PC-3 (cell line): ENCODE measurements at regions not wholly inside any gene's neighbourhood (a gene's known extent, or its start where the extent isn't known, plus 50 kb on each side); places are given as distances from the start of the nearest gene placed in this dataset.

ENCODE experiments used
- ATAC-seq: fragments of 200-7000 bp; cut with Tn5 transposase; 2 replicates; pipeline ENCODE4 v1.9.1; 2020; ENCODE audit warnings: mild to moderate bottlenecking, moderate library complexity
- BruUV-seq: library from RNA; stranded (reverse); fragments of 400-500 nt; replicated peaks from 2 replicates; lab custom pipeline; 2021; lab: Mats Ljungman, UMichigan
- CTCF ChIA-PET: fragments of 300-600 bp; sonication (Branson Sonifier 250); formaldehyde crosslinking; loops from one replicate; lab custom pipeline; 2022; ENCODE audit warnings: antibody characterized with exemption; lab: Charles Lee
- POLR2A ChIA-PET: fragments of 300-600 bp; sonication (Branson Sonifier 250); formaldehyde crosslinking; loops from one replicate; lab custom pipeline; 2022; ENCODE audit warnings: antibody characterized with exemption; ENCODE audit not compliant: unreplicated experiment; lab: Charles Lee
- DNase-seq: peaks from one replicate; pipeline ENCODE4 v3.0.0-alpha.2; 2015
- H2AFZ ChIP-seq: fragments of 300-600 bp; sonication (generic); 2 replicates; pipeline ENCODE4 v1.6.0; 2016; ENCODE audit warnings: antibody characterized with exemption, low read length
- H3F3A ChIP-seq: fragments of 300-600 bp; sonication (generic); one replicate; pipeline ENCODE4 v1.6.0; 2017; ENCODE audit warnings: antibody characterized with exemption, low read length, control low read depth, mild to moderate bottlenecking; ENCODE audit not compliant: unreplicated experiment
- H3K27ac ChIP-seq: fragments of 300-600 bp; sonication (generic); 2 replicates; pipeline ENCODE4 v1.5.1; 2016; ENCODE audit warnings: mild to moderate bottlenecking, low read length
- H3K27me3 ChIP-seq: fragments of 300-600 bp; sonication (generic); 2 replicates; pipeline ENCODE4 v1.6.1; 2016; ENCODE audit warnings: low read length, mixed read lengths
- H3K36me3 ChIP-seq: fragments of 300-600 bp; sonication (generic); 2 replicates; pipeline ENCODE4 v1.6.1; 2016; ENCODE audit warnings: low read depth, mixed run types, low read length, mixed read lengths
- H3K4me1 ChIP-seq: fragments of 300-600 bp; sonication (generic); 2 replicates; pipeline ENCODE4 v1.5.1; 2016; ENCODE audit warnings: low read length; ENCODE audit not compliant: insufficient read depth
- H3K4me2 ChIP-seq: fragments of 300-600 bp; sonication (generic); 2 replicates; pipeline ENCODE4 v1.6.0; 2016; ENCODE audit warnings: low read length
- H3K4me3 ChIP-seq: fragments of 300-600 bp; sonication (generic); 2 replicates; pipeline ENCODE4 v1.5.1; 2016; ENCODE audit warnings: mild to moderate bottlenecking, low read length, mixed read lengths
- H3K79me2 ChIP-seq: fragments of 300-600 bp; sonication (generic); 2 replicates; pipeline ENCODE4 v1.6.1; 2017; ENCODE audit warnings: low read length, mixed read lengths
- H3K9ac ChIP-seq: fragments of 300-600 bp; sonication (generic); 2 replicates; pipeline ENCODE4 v1.6.0; 2016; ENCODE audit warnings: mild to moderate bottlenecking, low read length
- H3K9me2 ChIP-seq: fragments of 300-600 bp; sonication (generic); replicated peaks from 2 replicates; pipeline ENCODE4 v1.6.1; 2016; ENCODE audit warnings: mixed run types, low read length, mixed read lengths
- H3K9me3 ChIP-seq: fragments of 300-600 bp; sonication (generic); 2 replicates; pipeline ENCODE4 v1.6.1; 2016; ENCODE audit warnings: low read length, mixed read lengths
- H4K20me1 ChIP-seq: fragments of 300-600 bp; sonication (generic); 2 replicates; pipeline ENCODE4 v1.6.1; 2016; ENCODE audit warnings: low read length, mixed read lengths
- CTCF ChIP-seq: fragments of 300-600 bp; sonication (generic); conservative IDR thresholded peaks from 2 replicates; pipeline ENCODE4 v1.5.1; 2017; ENCODE audit warnings: antibody characterized with exemption, low read depth, mild to moderate bottlenecking, low read length
- EZH2 ChIP-seq: fragments of 300-600 bp; sonication (generic); IDR thresholded peaks from one replicate; pipeline ENCODE4 v1.6.1; 2017; ENCODE audit warnings: antibody characterized with exemption, mild to moderate bottlenecking, low read length; ENCODE audit not compliant: unreplicated experiment
- EZH2phosphoT487 ChIP-seq: fragments of 300-600 bp; sonication (generic); IDR thresholded peaks from 2 replicates; pipeline ENCODE4 v1.6.1; 2018; ENCODE audit warnings: mild to moderate bottlenecking, antibody characterized with exemption, low read length, borderline replicate concordance
- intact Hi-C: fragments of 100-400 bp; cut with micrococcal nuclease; formaldehyde crosslinking; loops from 2 replicates; pipeline ENCODE4 v1.9.0; 2023

GRCh38 chr1:37286881-37287280, 187.5 kb upstream of the ZC3H12A start:
- Histone ChIP-seq H3K4me2 (no peak overlapping the region), H3K79me2 (no peaks in the 10 kb centered on the region), H3K4me3 (no peak overlapping the region), H3K9me2 (no peaks in the 10 kb centered on the region), H2AFZ (no peak overlapping the region), H3K36me3 (no peaks in the 10 kb centered on the region), H3K9me3 (no peaks in the 10 kb centered on the region), H3K4me1 (no peaks in the 10 kb centered on the region), H3K27ac (no peak overlapping the region), H4K20me1 (no peaks in the 10 kb centered on the region), H3K27me3 (peaks cover 53% of the 10 kb centered on the region), H3K9ac (no peak overlapping the region), H3F3A (no peaks in the 10 kb centered on the region)
- intact Hi-C loops: no loop called here
- POLR2A ChIA-PET: no interaction called here
- TF ChIP-seq EZH2phosphoT487 (no peak), EZH2 (no peak), CTCF (no peak)
- no TSS peak for BruUV-seq
- CTCF ChIA-PET: no interaction called here
- ATAC-seq (no peak), DNase-seq (no peak)

GRCh38 chr1:37288900-37289299, 185.5 kb upstream of the ZC3H12A start:
- Histone ChIP-seq H3K27ac (no peak overlapping the region), H3K79me2 (no peaks in the 10 kb centered on the region), H3K9me2 (no peaks in the 10 kb centered on the region), H3K9me3 (no peaks in the 10 kb centered on the region), H3K4me3 (no peak overlapping the region), H3K4me1 (no peaks in the 10 kb centered on the region), H3K9ac (no peak overlapping the region), H4K20me1 (no peaks in the 10 kb centered on the region), H3F3A (no peaks in the 10 kb centered on the region), H2AFZ (no peak overlapping the region), H3K4me2 (no peak overlapping the region), H3K27me3 (peaks cover 64% of the 10 kb centered on the region), H3K36me3 (no peaks in the 10 kb centered on the region)
- no TSS peak for BruUV-seq
- TF ChIP-seq EZH2phosphoT487 (no peak), EZH2 (no peak), CTCF (no peak)
- POLR2A ChIA-PET: no interaction called here
- intact Hi-C loops: no loop called here
- CTCF ChIA-PET: no interaction called here
- DNase-seq (no peak), ATAC-seq (no peak)

- Histone ChIP-seq H3K9ac (no peak overlapping the region), H3K9me3 (no peaks in the 10 kb centered on the region), H3K27me3 (peaks cover 68% of the 10 kb centered on the region), H2AFZ (no peak overlapping the region), H4K20me1 (no peaks in the 10 kb centered on the region), H3K27ac (no peak overlapping the region), H3K4me1 (no peaks in the 10 kb centered on the region), H3K9me2 (no peaks in the 10 kb centered on the region), H3K79me2 (no peaks in the 10 kb centered on the region), H3K4me2 (no peak overlapping the region), H3K4me3 (no peak overlapping the region), H3K36me3 (no peaks in the 10 kb centered on the region), H3F3A (no peaks in the 10 kb centered on the region)
- CTCF ChIA-PET: no interaction called here
- intact Hi-C loops: no loop called here
- no peak for TF ChIP-seq EZH2
- TF ChIP-seq CTCF: no peak
- TF ChIP-seq EZH2phosphoT487: no peak
- no TSS peak for BruUV-seq
- ATAC-seq (no peak), DNase-seq (no peak)
- POLR2A ChIA-PET: no interaction called here
Measured at GRCh38 chr1:37290718-37291117, 183.7 kb upstream of the ZC3H12A start.
